Caki2 (cell line): ENCODE measurements at regions not wholly inside any gene's neighbourhood (a gene's known extent, or its start where the extent isn't known, plus 50 kb on each side); places are given as distances from the start of the nearest gene placed in this dataset.

Experiments
- DNase-seq: peaks from one replicate; pipeline ENCODE4 v3.0.0-alpha.2; 2015; ENCODE audit warnings: low read depth
- in situ Hi-C: cut with HindIII; loops from 2 replicates; pipeline ENCODE4 v1.10.0; 2016; ENCODE audit warnings: low sequenced_read_pairs, low pct_unique_long_range_greater_than_20kb, mixed read lengths

- in situ Hi-C loops = no loop called here
- no peak for DNase-seq
Observed at GRCh38 chr18:29556070-29556469, 1379.1 kb upstream of the CDH2 start.

GRCh38 chr18:29549759-29550158, 1372.8 kb upstream of the CDH2 start:
- DNase-seq = no peak
- in situ Hi-C loops = no loop called here

GRCh38 chr18:29547626-29548025, 1370.7 kb upstream of the CDH2 start:
- no peak for DNase-seq
- in situ Hi-C loops = no loop called here

- DNase-seq = no peak
- in situ Hi-C loops = no loop called here
Observed at GRCh38 chr18:29540548-29540947, 1363.6 kb upstream of the CDH2 start.

GRCh38 chr18:29531746-29532145, 1354.8 kb upstream of the CDH2 start:
- in situ Hi-C loops = no loop called here
- no peak for DNase-seq

GRCh38 chr18:29523371-29523770, 1346.4 kb upstream of the CDH2 start:
- in situ Hi-C loops = no loop called here
- no peak for DNase-seq

- no peak for DNase-seq
- in situ Hi-C loops = no loop called here
Observed at GRCh38 chr18:29512761-29513160, 1335.8 kb upstream of the CDH2 start.

- in situ Hi-C loops = no loop called here
Observed at GRCh38 chr18:29512203-29512602, 1335.3 kb upstream of the CDH2 start.

GRCh38 chr18:29501952-29502351, 1325.0 kb upstream of the CDH2 start:
- in situ Hi-C loops = no loop called here
- DNase-seq = peak; percentile 10

More at GRCh38 chr18:29512203-29512602, 1335.3 kb upstream of the CDH2 start:
- DNase-seq = no peak

GRCh38 chr18:29496152-29496680, 1319.3 kb upstream of the CDH2 start:
- DNase-seq = no peak
- in situ Hi-C loops = no loop called here

- in situ Hi-C loops = no loop called here
Observed at GRCh38 chr18:29494371-29494770, 1317.4 kb upstream of the CDH2 start.

GRCh38 chr18:29491907-29492306, 1315.0 kb upstream of the CDH2 start:
- in situ Hi-C loops = no loop called here
- no peak for DNase-seq

More at GRCh38 chr18:29494371-29494770, 1317.4 kb upstream of the CDH2 start:
- DNase-seq = no peak

GRCh38 chr18:29488617-29489016, 1311.7 kb upstream of the CDH2 start:
- in situ Hi-C loops = no loop called here
- no peak for DNase-seq

- in situ Hi-C loops = no loop called here
- DNase-seq = no peak
Observed at GRCh38 chr18:29465526-29465925, 1288.6 kb upstream of the CDH2 start.

- in situ Hi-C loops = no loop called here
- DNase-seq = no peak
Observed at GRCh38 chr18:29459972-29460371, 1283.0 kb upstream of the CDH2 start.

GRCh38 chr18:29457316-29457889, 1280.5 kb upstream of the CDH2 start:
- in situ Hi-C loops = no loop called here
- no peak for DNase-seq

GRCh38 chr18:29449424-29449823, 1272.5 kb upstream of the CDH2 start:
- no peak for DNase-seq
- in situ Hi-C loops = no loop called here

- in situ Hi-C loops = no loop called here
- DNase-seq = no peak
Observed at GRCh38 chr18:29439398-29439797, 1262.5 kb upstream of the CDH2 start.

GRCh38 chr18:29436459-29436858, 1259.5 kb upstream of the CDH2 start:
- in situ Hi-C loops = no loop called here
- DNase-seq = no peak

GRCh38 chr18:29434650-29435049, 1257.7 kb upstream of the CDH2 start:
- in situ Hi-C loops = no loop called here
- no peak for DNase-seq
